Activated naive CD4-positive, alpha-beta T cell treated with Interleukin-2 at 50 U/mL for 16 hours (primary cell): ENCODE measurements at regions not wholly inside any gene's neighbourhood (a gene's known extent, or its start where the extent isn't known, plus 50 kb on each side); places are given as distances from the start of the nearest gene placed in this dataset.
"Not testable (repeated sequence)": the region's sequence is repeated elsewhere in the genome, so short reads cannot be mapped to it uniquely, and the experiment has no call there.

Experiments
- DNase-seq: peaks from one replicate; pipeline ENCODE4 v3.0.0-alpha.2; 2020

GRCh38 chr4:3967204-3967603 lies 201.0 kb downstream of the ADRA2C start:
- not testable (repeated sequence) for DNase-seq

- DNase-seq, result not testable (repeated sequence)
Measured at GRCh38 chr4:3972626-3973025, 206.4 kb downstream of the ADRA2C start.

GRCh38 chr4:3973581-3974200 lies 207.5 kb downstream of the ADRA2C start:
- DNase-seq, result not testable (repeated sequence)

DNA sequence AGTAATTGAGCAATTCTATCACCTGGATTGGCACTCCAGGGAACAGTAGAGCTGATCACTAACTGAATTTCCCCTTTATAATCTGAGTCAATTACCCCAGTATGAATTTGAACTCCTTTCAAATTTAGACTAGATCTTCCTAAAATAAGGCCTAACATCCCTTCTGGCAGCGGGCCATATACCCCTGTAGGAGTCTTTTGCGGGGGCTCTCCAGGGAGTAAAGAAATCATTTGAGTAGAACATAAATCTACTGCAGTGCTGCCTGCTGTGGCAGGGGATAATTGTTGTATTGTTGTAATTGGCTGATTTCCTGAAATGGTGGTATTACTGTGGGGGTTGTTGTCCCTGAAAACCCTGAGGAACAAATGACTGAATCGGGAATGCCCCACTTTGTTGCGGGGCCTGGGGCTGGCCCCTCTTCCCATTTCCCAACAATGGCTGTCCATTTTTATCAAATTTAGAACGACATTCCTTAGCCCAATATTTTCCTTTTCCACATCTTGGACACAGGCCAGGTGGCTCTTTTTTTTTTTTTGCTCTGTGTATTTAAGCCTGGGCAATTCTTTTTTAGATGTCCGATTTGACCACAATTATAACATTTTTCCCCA lies 217.4 kb downstream of the ADRA2C start:
- DNase-seq, result not testable (repeated sequence)

- not testable (repeated sequence) for DNase-seq
Measured at GRCh38 chr4:3984796-3985195, 218.6 kb downstream of the ADRA2C start.

DNA sequence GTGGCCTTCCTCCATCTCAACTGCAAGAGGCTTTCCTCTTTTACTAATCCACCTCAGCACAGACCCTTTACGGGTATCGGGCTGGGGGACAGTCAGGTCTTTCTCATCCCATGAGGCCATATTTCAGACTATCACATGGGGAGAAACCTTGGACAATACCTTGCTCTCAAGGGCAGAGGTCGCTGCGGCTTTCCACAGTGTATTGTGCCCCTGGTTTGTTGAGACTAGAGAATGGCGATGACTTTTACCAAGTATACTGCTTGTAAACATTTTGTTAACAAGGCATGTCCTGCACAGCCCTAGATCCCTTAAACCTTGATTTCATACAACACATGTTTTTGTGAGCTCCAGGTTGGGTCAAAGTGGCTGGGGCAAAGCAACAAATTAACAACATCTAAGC lies 220.2 kb downstream of the ADRA2C start:
- not testable (repeated sequence) for DNase-seq

DNA sequence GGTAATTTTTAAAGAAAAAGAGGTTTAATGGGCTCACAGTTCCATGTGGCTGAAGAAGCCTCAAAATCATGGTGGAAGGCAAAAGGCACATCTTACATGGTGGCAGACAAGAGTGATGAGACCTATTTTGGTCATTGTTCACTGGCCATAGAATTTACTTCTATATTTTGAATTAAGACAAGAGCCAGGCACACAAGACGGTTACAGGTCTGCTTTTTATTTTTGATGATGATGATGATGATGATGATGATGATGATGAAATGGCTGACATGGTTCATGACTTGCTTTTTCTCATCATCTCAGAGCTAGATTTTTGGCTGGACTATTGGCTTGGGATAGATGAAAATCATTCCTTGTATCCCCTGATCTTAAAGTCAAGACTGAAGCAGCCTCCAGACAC lies 229.3 kb downstream of the OTOP1 start:
- not testable (repeated sequence) for DNase-seq

DNA sequence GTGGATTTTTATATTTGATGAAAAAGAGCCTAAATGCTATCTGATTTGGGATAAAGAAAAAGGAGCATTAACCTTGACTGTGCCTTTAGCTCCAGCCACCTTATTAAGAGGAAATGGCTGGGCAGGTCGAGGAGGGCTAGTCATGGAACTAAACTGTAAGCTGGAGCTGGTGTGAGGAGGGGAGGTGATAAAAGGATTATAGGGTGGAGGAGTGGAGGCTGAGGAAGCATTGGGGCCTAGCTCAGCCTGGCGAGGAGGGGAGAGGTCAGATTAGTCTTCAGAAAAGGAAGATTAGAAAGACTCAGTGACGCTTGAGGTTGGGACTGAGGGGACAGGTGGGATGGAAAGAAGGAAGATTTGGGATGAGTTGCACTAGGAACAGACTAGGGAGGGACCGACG lies 222.7 kb downstream of the OTOP1 start:
- not testable (repeated sequence) for DNase-seq

- DNase-seq, result not testable (repeated sequence)
Measured at GRCh38 chr4:4004702-4005101, 222.0 kb downstream of the OTOP1 start.

- not testable (repeated sequence) for DNase-seq
Measured at GRCh38 chr4:4006356-4006755, 220.4 kb downstream of the OTOP1 start.

DNA sequence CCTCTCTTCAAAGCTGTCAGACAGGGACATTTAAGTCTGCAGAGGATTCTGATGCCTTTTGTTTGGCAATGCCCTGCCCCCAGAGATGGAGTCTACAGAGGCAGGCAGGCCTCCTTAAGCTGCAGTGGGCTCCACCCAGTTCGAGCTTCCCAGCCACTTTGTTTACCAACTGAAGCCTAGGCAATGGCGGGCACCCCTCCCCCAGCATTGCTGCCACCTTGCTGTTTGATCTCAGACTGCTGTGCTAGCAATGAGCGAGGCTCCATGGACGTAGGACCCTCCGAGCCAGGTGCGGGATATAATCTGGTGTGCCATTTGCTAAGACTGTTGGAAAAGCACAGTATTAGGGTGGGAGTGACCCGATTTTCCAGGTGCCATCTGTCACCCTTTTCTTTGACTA lies 207.7 kb downstream of the OTOP1 start:
- not testable (repeated sequence) for DNase-seq

DNA sequence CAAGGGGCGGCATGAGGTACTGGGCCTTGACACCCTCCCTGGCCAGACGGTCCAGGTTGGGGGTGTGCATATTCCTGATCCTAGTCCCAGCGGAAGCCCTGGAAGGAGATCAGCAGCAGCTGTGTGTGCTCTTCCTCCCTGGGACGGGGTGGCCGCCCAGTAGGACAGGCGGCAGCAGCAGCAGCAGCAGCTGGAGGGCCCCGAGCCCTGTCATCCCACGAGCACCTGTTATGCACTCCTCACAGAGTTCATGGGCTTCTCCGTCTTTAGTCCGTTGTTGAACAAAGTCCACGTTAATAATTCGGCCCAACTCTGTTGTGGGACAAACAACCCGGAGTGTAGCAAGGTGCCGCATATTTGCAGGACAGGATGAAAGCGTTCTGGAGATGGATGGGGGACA lies 205.6 kb downstream of the OTOP1 start:
- not testable (repeated sequence) for DNase-seq

- DNase-seq, result not testable (repeated sequence)
Measured at GRCh38 chr4:4026708-4027107, 200.0 kb downstream of the OTOP1 start.

DNA sequence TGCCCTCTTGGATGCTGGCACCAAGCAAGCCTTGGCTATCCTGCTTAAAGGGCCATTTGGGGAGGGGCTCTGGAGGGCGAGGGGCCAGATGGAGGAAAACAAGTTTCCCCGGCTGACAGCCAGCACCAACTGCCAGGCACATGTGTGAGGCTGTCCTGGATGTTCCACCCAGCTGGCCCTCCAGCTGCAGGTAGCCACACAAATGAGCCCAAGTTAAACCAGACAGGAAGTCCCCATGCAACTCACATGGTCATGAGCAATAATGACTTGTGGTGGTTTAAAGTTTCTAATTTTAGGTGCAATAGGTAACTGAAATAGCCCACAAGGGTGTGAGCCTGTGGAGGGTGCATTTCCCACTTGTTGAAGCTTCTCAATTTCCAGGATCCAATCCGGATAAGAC lies 198.0 kb downstream of the OTOP1 start:
- DNase-seq, result not testable (repeated sequence)

DNA sequence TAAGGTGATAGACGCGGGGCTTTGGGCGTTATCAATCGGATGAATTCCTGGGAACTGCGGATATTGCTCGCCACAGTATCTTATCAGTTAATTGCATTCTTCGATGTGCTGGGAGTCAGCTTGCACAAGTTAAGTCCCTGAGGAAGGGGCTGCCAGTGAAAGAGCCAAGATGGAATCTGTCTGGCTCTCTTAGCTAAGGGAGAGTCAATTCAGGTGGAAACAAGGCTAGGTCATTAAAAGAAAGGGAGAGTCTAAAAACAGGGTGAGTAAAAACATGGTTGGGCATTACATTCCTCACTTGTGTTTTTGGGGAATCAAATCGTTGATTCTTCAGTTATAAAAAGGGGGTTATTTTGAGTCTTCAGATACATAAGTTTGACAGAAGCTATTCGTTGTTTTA lies 196.2 kb downstream of the OTOP1 start:
- DNase-seq, result not testable (repeated sequence)

GRCh38 chr4:4031446-4032135 lies 195.1 kb downstream of the OTOP1 start:
- DNase-seq, result not testable (repeated sequence)

DNA sequence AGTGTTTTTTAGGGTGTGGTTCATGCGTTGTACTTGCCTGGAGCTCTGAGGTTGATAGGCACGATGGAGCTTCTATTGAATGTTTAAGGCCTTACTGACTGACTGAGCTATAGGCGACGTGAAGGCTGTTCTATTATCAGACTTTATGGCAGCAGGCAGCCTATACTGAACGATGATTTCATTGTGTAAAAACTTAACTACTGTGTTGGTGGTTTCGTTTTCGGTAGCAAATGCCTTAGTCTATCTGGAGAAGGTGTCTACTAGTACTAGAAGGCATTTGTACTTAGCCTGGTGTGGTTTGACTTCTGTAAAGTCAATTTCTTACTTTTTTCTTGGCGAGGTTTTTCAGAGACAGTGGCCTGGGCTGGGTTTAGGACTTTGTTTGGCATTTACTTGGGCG lies 194.4 kb downstream of the OTOP1 start:
- not testable (repeated sequence) for DNase-seq

DNA sequence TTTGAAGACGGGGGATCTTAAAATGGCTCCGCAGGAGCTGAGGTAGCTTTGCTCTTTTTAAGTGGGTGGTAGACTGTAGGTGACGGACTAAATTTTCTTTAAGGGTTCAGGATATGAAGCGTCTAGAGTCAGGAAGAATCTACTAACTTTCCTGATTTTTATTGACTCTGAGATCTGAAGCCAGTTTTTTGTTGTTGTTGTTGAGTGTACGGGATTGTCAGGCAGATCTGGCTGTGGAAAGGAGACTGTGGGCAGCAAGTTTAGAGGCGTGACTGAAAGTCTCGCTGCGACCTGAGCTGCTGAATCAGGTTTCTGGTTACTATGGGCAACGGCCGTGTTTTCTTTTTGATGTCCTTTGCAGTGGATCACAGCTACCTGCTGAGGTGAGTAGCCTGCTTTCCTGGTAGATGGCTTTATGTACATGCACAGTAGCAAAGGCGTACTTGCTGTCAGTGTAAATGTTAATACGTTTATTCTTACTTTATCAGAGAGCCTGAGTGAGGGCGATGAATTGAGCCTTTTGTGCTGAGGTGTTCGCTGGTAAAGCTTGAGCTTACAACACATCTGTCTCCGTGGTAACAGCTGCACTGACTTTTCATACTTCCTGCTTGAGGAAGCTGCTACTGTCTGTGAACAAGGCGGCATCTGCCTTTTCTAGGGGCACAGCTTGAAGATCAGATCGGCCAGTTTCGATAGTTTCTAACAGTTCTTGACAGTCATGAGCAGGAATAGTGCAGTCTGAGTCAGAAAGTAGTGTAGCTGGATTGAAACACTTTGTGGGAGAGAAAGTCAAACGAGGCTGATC lies 193.7 kb downstream of the OTOP1 start:
- peak; percentile 17 for DNase-seq

GRCh38 chr4:4037399-4038138 lies 189.2 kb downstream of the OTOP1 start:
- not testable (repeated sequence) for DNase-seq

DNA sequence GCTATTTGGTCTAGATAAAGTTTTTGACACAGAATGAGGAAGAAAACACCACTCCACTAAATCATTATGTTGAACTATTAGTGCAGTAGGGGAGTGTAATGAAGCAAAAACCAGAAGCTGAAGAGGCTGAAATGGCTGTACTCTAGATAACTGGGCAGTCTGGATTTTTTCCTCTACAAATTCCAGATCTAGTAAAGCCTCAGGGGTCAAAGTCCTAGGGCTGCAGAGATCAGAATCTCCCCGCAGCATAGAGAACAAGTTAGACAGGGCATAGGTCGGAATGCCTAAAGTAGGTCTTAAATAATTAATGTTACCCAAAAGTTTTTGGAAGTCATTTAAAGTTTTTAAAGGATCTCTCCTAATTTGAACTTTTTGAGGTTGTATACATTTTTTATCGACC lies 180.9 kb downstream of the OTOP1 start:
- not testable (repeated sequence) for DNase-seq

DNA sequence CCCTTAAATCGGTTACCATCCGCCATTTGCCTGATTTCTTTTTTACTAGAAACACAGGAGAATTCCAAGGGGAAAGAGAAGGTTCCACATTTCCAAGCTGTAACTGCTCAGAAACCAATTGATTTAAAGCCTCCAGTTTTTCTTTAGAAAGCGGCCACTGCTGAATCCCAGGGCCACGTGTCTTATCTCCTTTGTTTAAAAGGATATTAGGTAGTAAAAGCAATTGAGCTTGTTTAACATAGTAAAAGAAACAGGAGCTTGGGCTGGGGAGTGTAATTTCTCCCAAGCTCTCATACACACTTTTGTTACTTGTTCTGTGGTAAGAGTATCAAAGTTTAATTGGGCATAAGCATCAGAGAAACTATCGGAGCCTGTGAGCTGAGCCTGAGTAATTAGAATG lies 180.0 kb downstream of the OTOP1 start:
- not testable (repeated sequence) for DNase-seq

GRCh38 chr4:4047202-4047601 lies 179.5 kb downstream of the OTOP1 start:
- not testable (repeated sequence) for DNase-seq
